ENCODE measurements at regions not wholly inside any gene's neighbourhood (a gene's known extent, or its start where the extent isn't known, plus 50 kb on each side); places are given as distances from the start of the nearest gene placed in this dataset.

DNA sequence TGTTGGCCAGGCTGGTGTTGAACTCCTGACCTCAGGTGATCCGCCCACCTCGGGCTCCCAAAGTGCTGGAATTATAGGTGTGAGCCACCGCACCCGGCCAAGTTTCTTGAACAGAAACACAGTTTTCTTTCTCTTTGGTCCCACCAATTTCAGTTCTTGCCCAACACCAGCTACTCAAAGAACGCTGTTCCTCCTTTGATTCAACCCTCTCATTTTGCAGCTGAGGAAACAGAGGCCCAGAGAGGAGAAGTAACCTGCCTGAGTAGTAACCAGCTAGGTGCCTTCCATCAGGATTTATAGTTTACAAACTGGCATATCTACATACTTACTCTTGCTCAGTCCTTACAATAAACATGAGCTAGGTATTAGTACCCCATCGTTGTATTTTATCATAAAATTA, 119.9 kb downstream of the SYF2 start:
- TF ChIP-seq, protein P1, sequence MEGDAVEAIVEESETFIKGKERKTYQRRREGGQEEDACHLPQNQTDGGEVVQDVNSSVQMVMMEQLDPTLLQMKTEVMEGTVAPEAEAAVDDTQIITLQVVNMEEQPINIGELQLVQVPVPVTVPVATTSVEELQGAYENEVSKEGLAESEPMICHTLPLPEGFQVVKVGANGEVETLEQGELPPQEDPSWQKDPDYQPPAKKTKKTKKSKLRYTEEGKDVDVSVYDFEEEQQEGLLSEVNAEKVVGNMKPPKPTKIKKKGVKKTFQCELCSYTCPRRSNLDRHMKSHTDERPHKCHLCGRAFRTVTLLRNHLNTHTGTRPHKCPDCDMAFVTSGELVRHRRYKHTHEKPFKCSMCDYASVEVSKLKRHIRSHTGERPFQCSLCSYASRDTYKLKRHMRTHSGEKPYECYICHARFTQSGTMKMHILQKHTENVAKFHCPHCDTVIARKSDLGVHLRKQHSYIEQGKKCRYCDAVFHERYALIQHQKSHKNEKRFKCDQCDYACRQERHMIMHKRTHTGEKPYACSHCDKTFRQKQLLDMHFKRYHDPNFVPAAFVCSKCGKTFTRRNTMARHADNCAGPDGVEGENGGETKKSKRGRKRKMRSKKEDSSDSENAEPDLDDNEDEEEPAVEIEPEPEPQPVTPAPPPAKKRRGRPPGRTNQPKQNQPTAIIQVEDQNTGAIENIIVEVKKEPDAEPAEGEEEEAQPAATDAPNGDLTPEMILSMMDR (conservative IDR thresholded peaks at IDR 0.05; ENCODE audit: low read depth, low read length): no peak
- TF ChIP-seq POLR2A (IDR thresholded peaks at IDR 0.05; ENCODE audit: low read depth, low read length): no peak

All from IMR-90 (cell line).